Stimulated activated CD4-positive, alpha-beta T cell treated with anti-CD3 and anti-CD28 coated beads, Interleukin-4, amount 100 ng/mL, for 48 hours (primary cell): ENCODE measurements at regions not wholly inside any gene's neighbourhood (a gene's known extent, or its start where the extent isn't known, plus 50 kb on each side); places are given as distances from the start of the nearest gene placed in this dataset.

ENCODE experiments used
- DNase-seq, 2 donors: peaks; one replicate each; pipeline ENCODE4 v3.0.0-alpha.2; 2020; ENCODE audit warnings: low read depth in 2 of 2

- no peak for DNase-seq
Observed at GRCh38 chr10:94192974-94193373, 169.8 kb downstream of the NOC3L start.

DNA sequence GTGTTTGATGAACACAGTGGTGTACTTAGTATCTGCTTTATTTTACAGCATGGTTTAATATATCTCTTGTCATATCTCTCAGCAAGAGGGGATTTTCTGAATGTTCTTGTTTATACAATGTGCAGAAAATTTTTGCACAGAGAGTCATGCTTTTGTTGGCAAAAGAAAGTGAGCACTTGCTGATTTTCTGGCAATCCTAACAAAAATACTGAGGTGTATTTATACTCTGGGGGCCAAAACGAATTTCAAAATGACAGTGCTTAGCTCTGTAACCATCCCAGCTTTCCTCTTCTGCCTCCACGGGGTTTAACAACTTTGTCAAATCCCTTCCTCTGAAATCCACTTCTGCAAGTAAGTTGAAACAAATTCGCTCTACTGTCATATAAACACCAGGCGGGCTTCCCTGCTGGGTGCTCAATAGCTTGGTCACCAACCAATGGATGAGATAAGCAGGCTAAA is 169.2 kb downstream of the NOC3L start:
- DNase-seq: no peak

GRCh38 chr10:94194256-94194655 is 168.5 kb downstream of the NOC3L start:
- DNase-seq: no peak

DNA sequence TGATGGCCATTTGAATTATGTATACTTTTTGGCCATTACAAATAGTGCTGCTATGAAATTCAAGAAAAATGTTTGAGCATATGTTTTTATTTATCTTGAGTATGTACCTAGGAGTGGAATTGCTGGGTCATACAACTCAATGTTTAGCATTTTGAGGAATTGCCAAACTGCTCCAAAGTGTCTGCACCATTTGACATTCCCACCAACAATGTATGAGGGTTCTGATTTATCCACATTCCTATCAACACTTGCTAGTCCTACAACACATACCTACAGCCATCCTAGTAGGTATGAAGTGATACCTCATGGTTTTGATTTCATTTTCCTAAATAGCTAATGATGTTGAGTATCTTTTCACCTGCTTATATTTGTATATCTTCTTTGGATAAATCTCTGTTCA is 165.5 kb downstream of the NOC3L start:
- no peak for DNase-seq

- no peak for DNase-seq
Observed at GRCh38 chr10:94198324-94198723, 164.4 kb downstream of the NOC3L start.

GRCh38 chr10:94199565-94199964 is 163.2 kb downstream of the NOC3L start:
- no peak for DNase-seq

DNA sequence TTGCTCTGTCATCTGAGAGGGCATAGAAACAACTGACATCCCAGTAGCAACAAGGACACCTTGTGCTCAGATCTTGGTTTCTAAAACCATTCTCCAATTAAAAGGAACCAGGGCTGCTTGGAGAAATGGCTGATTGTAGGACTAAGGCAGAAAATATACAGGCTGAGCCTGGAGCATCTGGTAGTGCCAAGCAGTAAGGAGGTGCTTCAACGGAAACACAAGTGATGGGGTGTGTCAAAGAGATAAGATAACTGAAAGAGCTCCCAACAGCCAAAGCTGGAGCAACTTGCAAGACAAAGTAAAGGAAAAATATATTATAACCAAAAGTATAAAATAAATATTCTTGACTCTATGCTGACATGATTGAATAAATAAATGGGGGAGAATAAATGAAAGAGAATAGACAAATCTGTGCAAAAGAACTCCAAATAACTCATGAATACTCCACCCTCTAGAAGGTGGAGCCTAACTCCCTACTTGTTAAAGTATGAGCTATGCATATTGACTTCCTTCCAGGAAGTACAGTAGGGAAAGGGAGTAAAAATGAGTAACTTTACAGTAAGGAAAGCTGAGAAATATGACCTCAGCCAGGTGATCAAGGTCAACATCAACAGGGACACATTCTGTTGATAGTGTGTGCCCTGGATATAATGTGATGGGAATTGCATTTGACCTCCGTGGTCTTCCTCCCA is 162.4 kb downstream of the NOC3L start:
- DNase-seq: no peak

GRCh38 chr10:94205396-94205831 is 157.3 kb downstream of the NOC3L start:
- DNase-seq: no peak

DNA sequence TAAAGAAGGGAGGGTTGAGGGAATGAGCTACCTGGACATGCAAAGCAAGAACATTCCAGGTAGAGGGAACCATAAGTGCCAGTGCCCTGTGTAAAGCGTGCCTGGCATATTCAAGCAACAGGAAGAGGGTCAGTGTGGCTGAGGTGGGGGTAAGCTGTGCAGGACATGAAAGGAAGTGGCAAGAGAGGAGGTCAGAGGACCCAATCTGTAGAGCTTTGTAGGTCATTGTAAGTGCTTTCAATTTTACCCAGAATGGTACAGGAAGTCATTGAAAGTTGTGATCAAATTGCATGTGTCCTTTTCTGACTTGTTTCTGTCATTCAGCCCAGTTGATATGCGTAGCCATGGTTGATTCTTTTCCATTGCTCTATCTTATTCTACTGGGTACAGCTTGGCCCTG is 156.6 kb downstream of the NOC3L start:
- DNase-seq: no peak

DNA sequence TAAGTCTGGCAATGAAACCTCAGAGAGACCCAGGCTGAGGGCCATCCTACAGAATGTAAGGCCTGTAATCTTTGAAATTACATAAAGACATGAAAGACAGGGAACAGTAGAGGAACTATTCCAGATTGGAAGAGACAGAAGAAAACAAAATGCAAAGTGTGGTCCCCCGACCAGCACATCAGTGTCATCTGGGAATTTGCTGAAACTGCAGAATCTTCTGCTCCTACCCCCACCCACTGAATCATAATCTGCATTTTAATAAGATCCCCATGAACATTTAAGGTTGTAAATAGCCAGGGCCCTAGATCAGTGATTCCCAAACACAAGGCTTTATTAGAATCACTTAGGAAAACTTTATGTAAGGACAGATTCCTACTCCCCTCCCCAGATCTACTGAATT is 154.4 kb downstream of the NOC3L start:
- DNase-seq: no peak

DNA sequence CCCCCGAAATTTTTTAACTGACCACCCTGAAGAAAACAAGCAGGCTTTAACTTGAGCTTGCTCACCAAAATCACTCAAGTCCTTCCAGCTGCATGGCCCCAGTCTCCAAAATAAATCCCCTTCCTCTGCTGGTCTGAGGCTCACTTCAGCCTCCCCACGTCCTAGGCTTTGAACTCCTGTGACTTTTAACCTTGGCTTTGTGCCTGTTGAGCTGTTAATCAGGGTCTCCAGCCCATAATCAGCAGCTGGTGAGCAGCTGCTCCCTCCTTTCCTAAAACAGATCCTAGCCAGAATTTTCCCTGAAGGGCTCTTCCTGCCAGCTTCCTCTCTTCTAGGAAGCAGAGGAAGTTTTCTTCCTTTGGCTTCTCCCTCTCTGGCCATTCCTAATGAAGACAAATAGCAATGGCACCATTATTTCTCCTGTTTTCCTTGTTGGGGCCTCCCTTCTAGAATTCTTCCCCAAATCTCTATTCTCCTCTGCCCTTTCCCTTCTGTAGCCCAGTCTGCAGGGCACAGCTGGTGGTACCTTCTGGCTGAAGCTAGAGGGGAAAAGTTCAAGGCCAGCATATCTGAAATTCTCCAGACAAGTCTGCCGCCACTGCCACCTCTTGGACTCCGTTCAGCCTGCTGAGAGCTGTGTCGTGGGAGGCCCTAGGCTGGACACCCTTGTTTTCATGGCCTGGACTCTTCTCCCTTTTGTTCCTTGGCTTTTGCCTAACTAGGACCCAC is 152.1 kb downstream of the NOC3L start:
- DNase-seq: no peak

DNA sequence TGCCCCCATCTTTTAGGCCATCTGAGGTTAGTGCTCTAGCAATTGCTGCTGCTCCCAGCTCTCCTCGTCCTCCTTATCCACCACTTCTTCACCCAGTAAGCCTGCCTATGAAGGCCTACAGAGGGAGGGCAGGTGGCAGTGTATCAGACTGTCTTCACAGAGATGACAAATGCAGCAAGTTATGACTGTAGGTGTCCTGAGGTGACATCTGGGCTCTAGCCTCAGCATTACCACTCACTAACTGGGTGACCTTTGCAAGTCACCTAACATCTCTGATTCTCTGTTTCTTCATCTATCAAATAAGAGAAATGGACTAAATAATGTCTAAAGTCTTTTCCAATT is 151.6 kb downstream of the NOC3L start:
- no peak for DNase-seq

GRCh38 chr10:94213001-94213530 is 149.7 kb downstream of the NOC3L start:
- no peak for DNase-seq

GRCh38 chr10:94213980-94214379 is 148.8 kb downstream of the NOC3L start:
- no peak for DNase-seq

GRCh38 chr10:94214481-94214893 is 148.3 kb downstream of the NOC3L start:
- DNase-seq: no peak

DNA sequence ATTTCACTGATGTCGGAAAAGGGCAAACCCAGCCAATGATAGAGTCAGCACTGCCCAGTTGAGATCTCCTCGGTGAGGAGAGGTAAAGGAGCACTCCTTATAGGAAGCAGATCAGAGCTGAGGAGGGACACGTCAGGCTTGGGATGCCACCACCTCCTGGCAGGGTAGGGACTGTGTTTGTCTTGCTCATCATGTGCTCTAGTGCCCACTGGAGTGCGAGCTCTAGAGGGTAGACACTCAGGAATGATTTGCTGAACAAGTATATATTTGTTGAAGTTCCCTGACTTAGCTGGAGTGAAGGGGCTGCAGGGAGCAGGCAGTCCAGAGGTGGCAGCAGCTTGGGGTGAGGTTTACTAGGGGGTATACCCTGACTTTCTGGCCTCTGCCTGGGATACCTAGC is 146.5 kb downstream of the NOC3L start:
- no peak for DNase-seq

DNA sequence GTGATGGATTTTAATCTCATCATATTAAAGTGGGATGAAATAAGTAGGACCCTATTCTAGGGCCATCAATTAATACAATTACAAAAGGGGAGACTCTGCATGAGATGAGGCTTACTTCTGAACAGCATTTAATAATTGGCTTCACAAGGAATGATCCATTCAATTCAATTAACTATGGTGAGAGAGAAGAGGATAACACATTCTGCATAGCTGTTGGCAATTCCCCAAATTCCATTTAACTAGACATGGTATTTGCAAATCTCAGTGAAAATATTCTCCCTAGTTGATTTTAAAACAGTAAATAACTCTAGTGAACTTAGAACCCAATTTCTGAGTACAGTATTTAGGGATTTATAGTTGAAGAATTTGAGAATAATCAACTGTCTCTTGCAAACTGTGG is 145.3 kb downstream of the NOC3L start:
- DNase-seq: no peak

DNA sequence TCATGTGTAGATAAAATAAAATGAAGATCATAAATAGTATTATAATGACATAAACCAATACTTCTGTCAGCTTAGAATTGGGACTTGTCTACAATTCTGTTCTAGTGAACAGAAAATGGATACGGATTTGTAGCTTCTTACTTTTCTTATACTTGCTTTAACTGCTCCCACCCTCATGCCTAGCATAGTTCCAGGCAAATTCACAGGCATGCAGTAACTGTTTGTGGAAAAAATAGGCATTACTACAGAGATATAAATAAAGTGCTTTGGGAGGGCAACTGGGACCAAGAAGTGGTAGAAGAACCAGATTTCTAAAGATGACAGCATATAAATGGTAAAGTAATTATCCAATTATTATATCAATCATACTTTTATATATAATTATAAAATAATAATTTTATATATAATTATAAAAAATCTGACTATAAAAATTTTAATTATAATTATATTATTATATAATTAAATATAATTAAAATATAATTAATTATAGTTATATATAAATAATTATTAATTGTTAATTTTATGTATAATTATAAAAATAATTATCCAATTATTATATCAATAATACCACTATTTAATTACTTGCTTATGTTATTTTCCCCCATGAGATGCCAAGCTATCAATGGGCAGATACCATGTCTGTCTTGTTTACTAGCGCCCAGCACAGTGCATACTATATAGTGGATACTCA is 144.1 kb downstream of the NOC3L start:
- no peak for DNase-seq

- no peak for DNase-seq
Observed at GRCh38 chr10:94219829-94220228, 142.9 kb downstream of the NOC3L start.

DNA sequence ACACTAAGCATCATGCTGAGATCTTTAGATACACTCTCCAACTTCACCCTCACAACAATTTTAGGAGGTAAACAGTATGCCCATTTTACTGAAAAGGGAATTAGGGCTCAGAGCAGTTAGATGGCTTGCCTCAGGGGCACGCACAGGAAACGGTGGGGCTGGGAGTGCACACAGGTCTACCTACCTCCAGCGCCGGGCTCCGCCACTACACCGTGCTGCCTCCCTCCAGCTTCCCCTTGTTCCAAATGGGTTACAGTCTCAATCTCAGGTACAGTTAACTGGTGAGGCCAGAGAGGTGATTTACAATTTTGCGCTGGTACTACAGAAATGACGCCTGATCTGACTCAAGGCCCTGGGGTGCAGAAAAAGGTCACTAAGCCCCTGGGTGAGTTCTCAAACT is 142.0 kb downstream of the NOC3L start:
- no peak for DNase-seq

- no peak for DNase-seq
Observed at GRCh38 chr10:94223702-94224370, 138.9 kb downstream of the NOC3L start.

DNA sequence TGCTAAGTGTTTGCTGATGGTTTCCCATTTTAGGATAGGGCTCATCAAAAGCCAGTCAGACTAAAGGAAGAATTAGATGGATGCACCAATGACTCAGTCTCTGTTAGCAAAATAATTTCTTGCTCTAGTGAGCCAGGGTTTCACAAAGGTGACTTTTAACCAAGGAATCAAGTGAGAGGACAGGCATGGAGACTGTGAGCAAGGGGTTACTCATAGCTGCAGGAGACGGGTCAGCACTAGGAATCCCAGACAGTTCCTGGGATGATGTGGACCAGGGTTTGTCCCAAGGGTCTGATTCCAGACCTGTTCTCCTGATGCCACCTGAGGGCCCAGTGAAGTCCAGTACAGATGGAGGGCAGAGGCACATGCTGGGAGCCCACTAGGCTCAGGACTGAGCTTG is 138.1 kb downstream of the NOC3L start:
- DNase-seq: no peak
